Transverse colon (tissue), 3 donors: ENCODE measurements at regions not wholly inside any gene's neighbourhood (a gene's known extent, or its start where the extent isn't known, plus 50 kb on each side); places are given as distances from the start of the nearest gene placed in this dataset.

Source experiments
- CTCF ChIP-seq, 5 experiments: fragments of 200-600 bp in 3 of 5; fragments of 450-650 bp in 2 of 5; sonication (generic) in 3 of 5; IDR thresholded peaks; 1 replicate in 2 of 5; 2 replicates in 3 of 5; pipeline ENCODE4 v1.5.1; 2016 to 2017; ENCODE audit warnings: antibody characterized with exemption in 5 of 5, inconsistent platforms in 3 of 5, mild to moderate bottlenecking in 2 of 5, moderate library complexity in 1 of 5
- EP300 ChIP-seq: sonication (generic); formaldehyde crosslinking; IDR thresholded peaks from one replicate; pipeline ENCODE4 v1.6.1; 2017; ENCODE audit warnings: antibody characterized with exemption, low read depth
- POLR2A ChIP-seq: fragments of 450-650 bp; IDR thresholded peaks from one replicate; pipeline ENCODE4 v1.6.1; 2016; ENCODE audit warnings: antibody characterized with exemption, mild to moderate bottlenecking, moderate library complexity

- TF ChIP-seq CTCF (IDR thresholded peaks at IDR 0.05) = no peak
- no peak for TF ChIP-seq POLR2A
- no peak for TF ChIP-seq EP300
Observed at GRCh38 chr18:61091379-61091778, 241.9 kb upstream of the CDH20 start.
